Fibroblast of mammary gland (primary cell): ENCODE measurements at regions not wholly inside any gene's neighbourhood (a gene's known extent, or its start where the extent isn't known, plus 50 kb on each side); places are given as distances from the start of the nearest gene placed in this dataset.

Experiments
- DNase-seq: peaks from one replicate; pipeline ENCODE4 v3.0.0-alpha.2; 2010; ENCODE audit warnings: low read depth
- H3K4me3 ChIP-seq: 2 replicates; pipeline ENCODE4 v1.5.1; 2011; ENCODE audit warnings: low read depth, mild to moderate bottlenecking, low read length, moderate library complexity; ENCODE audit not compliant: control insufficient read depth
- CTCF ChIP-seq: conservative IDR thresholded peaks from 2 replicates; pipeline ENCODE4 v1.5.1; 2011; ENCODE audit warnings: low read depth, low read length, inconsistent platforms; ENCODE audit not compliant: control insufficient read depth, insufficient read depth

GRCh38 chr15:93483923-93484322, 394.9 kb upstream of the RGMA start:
- DNase-seq = no peak
- H3K4me3 ChIP-seq = no peak overlapping the region
- no peak for TF ChIP-seq CTCF

GRCh38 chr15:93482731-93483130, 393.7 kb upstream of the RGMA start:
- H3K4me3 ChIP-seq = no peak overlapping the region
- no peak for TF ChIP-seq CTCF
- DNase-seq = no peak

- no peak for TF ChIP-seq CTCF
- H3K4me3 ChIP-seq = no peak overlapping the region
- no peak for DNase-seq
These were observed 390.7 kb upstream of the RGMA start for GRCh38 chr15:93479715-93480114.

DNA sequence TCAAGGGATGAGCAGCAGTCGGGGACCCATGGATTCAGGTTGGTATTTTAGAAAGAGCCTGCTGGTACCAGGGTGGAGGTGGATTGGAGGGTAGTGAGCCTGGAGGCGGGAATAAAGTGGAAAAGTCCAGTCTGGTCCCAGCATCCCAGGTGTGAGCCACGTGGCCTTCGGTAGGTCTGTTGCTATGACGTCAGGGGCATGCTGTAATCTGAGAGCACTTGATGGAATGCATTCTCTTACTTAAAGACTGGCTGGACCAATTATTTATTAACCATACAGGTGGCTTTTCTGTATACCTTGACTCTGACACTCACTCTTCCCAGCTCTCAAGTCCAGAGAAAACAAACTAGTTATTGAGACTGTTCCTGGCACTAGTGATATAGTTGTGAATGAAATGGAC, 389.9 kb upstream of the RGMA start:
- DNase-seq = no peak
- H3K4me3 ChIP-seq = no peak overlapping the region
- TF ChIP-seq CTCF = no peak

DNA sequence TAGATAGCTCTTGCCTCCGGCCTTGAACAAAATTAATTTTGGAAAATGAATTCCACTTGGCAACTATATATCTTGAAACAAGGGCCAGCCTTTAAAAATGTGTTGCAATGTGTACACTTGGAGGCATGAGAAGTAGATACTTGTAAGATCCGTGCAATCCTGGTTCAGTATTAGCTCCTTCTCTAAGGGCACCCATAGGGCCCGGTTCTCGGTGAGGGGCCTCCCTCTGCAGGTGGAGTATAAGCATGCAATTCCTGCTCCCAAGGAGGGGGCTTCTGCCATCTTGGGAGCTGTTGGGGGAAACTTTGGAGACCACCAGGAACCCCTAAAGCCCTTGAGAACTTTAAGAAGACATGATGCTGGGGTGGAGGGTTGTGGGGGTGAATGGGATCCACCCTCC, 388.7 kb upstream of the RGMA start:
- H3K4me3 ChIP-seq = no peak overlapping the region
- no peak for TF ChIP-seq CTCF
- no peak for DNase-seq

GRCh38 chr15:93477188-93477587, 388.2 kb upstream of the RGMA start:
- TF ChIP-seq CTCF = no peak
- no peak overlapping the region for H3K4me3 ChIP-seq
- no peak for DNase-seq

DNA sequence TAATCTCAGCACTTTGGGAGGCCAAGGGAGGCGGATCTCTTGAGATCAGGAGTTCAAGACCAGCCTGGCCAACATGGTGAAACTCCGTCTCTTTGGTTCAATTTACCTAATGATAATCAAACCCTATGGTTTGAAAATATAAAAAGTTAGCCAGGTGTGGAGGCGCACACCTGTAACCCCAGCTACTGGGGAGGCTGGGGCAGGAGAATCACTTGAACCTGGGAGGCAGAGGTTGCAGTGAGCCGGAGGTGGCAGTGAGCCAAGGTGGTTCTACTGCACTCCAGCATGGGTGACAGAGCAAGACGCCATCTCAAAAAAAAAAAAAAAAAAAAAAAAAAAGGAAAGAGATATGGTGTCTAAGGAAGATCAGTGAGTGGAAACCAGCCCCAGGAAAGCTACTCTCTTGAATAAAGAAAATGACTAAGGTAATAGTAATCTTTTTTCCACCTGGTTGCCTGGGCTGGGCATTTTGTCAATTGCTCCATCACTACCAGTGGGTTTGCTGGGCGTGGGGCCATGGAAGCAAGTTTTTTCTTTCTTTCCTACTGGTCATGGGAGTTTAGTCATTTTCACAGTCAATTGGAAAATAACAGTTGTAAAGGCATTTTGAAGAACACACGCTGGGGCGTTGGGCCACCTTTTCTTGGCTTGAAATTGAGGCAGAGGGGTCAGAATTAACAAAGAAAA, 387.6 kb upstream of the RGMA start:
- TF ChIP-seq CTCF = no peak
- DNase-seq = no peak
- H3K4me3 ChIP-seq = no peak overlapping the region
